Kasumi-1 (cell line): ENCODE measurements at regions not wholly inside any gene's neighbourhood (a gene's known extent, or its start where the extent isn't known, plus 50 kb on each side); places are given as distances from the start of the nearest gene placed in this dataset.
"Not testable (repeated sequence)": the region's sequence is repeated elsewhere in the genome, so short reads cannot be mapped to it uniquely, and the experiment has no call there.

ENCODE experiments used
- DNase-seq, 2 experiments: peaks; one replicate each; lab custom pipeline; 2025; lab: John Stamatoyannopoulos, UW

- DNase-seq: no peak
Observed at GRCh38 chr3:59502806-59503205, 453.0 kb upstream of the CFAP20DC start.

- no peak for DNase-seq
Observed at GRCh38 chr3:59499954-59500353, 450.1 kb upstream of the CFAP20DC start.

- no peak for DNase-seq
Observed at GRCh38 chr3:59499000-59499399, 449.2 kb upstream of the CFAP20DC start.

- DNase-seq: no peak
Observed at GRCh38 chr3:59496250-59496649, 446.4 kb upstream of the CFAP20DC start.

- DNase-seq: not testable (repeated sequence)
Observed at GRCh38 chr3:59494969-59495368, 445.1 kb upstream of the CFAP20DC start.

- no peak for DNase-seq
Observed at GRCh38 chr3:59486520-59486919, 436.7 kb upstream of the CFAP20DC start.

- no peak for DNase-seq
Observed at GRCh38 chr3:59483191-59483590, 433.4 kb upstream of the CFAP20DC start.

GRCh38 chr3:59482684-59483083, 432.9 kb upstream of the CFAP20DC start:
- DNase-seq: no peak

- DNase-seq: no peak
Observed at GRCh38 chr3:59481776-59482400, 432.1 kb upstream of the CFAP20DC start.

GRCh38 chr3:59480486-59480995, 430.7 kb upstream of the CFAP20DC start:
- peak; percentile 22 to 37 for DNase-seq

- DNase-seq: no peak
Observed at GRCh38 chr3:59473636-59474035, 423.8 kb upstream of the CFAP20DC start.

- no peak for DNase-seq
Observed at GRCh38 chr3:59472541-59472940, 422.7 kb upstream of the CFAP20DC start.

- no peak for DNase-seq
Observed at GRCh38 chr3:59469948-59470723, 420.3 kb upstream of the CFAP20DC start.

GRCh38 chr3:59467476-59467875, 417.7 kb upstream of the CFAP20DC start:
- DNase-seq: no peak

- DNase-seq: no peak
Observed at GRCh38 chr3:59464187-59464586, 414.4 kb upstream of the CFAP20DC start.

- DNase-seq: no peak
Observed at GRCh38 chr3:59463253-59463652, 413.4 kb upstream of the CFAP20DC start.

GRCh38 chr3:59460068-59460467, 410.2 kb upstream of the CFAP20DC start:
- no peak for DNase-seq

GRCh38 chr3:59456852-59457485, 407.1 kb upstream of the CFAP20DC start:
- no peak for DNase-seq

GRCh38 chr3:59451800-59452746, 402.2 kb upstream of the CFAP20DC start:
- no peak for DNase-seq

GRCh38 chr3:59450946-59451763, 401.3 kb upstream of the CFAP20DC start:
- DNase-seq: peak; percentile 54 to 63

GRCh38 chr3:59450437-59450836, 400.6 kb upstream of the CFAP20DC start:
- DNase-seq: no peak
